Activated T-helper 1 cell treated with anti-CD3 and anti-CD28 coated beads, Interleukin-12 subunit alpha, Interleukin-12 subunit beta, Interleukin-2, Interleukin-4 antibody, amounts not matched to agents 30 ng/mL and 10 ng/mL and 1 ng/mL, durations not matched to agents 14 hours and 24 hours and 36 hours (primary cell): ENCODE measurements at regions not wholly inside any gene's neighbourhood (a gene's known extent, or its start where the extent isn't known, plus 50 kb on each side); places are given as distances from the start of the nearest gene placed in this dataset.

Source experiments
- DNase-seq: peaks from one replicate; pipeline ENCODE4 v3.0.0; 2021; ENCODE audit warnings: low spot score
- H3K27ac Mint-ChIP-seq: one replicate; pipeline ENCODE4 v1.8.0; 2021; ENCODE audit warnings: mild to moderate bottlenecking, mixed read lengths
- H3K27me3 Mint-ChIP-seq: one replicate; pipeline ENCODE4 v1.8.0; 2022; ENCODE audit warnings: mild to moderate bottlenecking, moderate library complexity, mixed read lengths; ENCODE audit not compliant: insufficient read depth
- H3K36me3 Mint-ChIP-seq: one replicate; pipeline ENCODE4 v1.8.0; 2021; ENCODE audit warnings: low read depth, mixed read lengths
- H3K4me1 Mint-ChIP-seq: one replicate; pipeline ENCODE4 v1.8.0; 2021; ENCODE audit warnings: low read depth, mixed read lengths
- H3K4me3 Mint-ChIP-seq: one replicate; pipeline ENCODE4 v1.8.0; 2021; ENCODE audit warnings: mild to moderate bottlenecking, moderate library complexity, mixed read lengths
- H3K9me3 Mint-ChIP-seq: one replicate; pipeline ENCODE4 v1.8.0; 2021; ENCODE audit warnings: mixed read lengths
- intact Hi-C: fragments of 100-400 bp; cut with micrococcal nuclease; formaldehyde crosslinking; loops from one replicate; pipeline ENCODE4 v1.15.1; 2024

DNA sequence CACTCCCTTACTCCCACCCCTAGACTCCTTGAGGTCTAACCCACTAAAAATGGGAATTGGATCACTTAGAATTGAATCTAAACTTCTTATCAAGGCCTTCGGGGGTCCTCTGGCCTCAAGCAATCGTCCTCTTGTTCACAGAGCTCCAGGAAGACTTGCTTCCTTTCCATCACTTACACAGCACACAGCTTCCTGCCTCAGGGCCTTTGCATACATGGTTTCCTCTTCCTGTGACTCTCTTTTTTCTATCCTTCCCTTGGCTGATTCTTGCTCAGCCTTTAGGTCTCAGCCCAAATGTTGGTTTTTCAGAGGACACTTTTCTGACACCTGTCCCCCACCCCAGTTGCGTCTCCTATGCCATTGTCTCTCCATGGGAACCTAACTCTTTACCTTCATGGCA, 50.0 kb upstream of the ALDH1B1 start:
- DNase-seq: no peak
- Mint-ChIP-seq H3K27ac (no peak overlapping the region), H3K9me3 (no peaks in the 10 kb centered on the region), H3K36me3 (no peaks in the 10 kb centered on the region), H3K4me3 (no peak overlapping the region), H3K27me3 (peaks cover 2% of the 10 kb centered on the region), H3K4me1 (peaks cover 6% of the 10 kb centered on the region)
- intact Hi-C loops: no loop called here

GRCh38 chr9:38342096-38342495, 50.4 kb upstream of the ALDH1B1 start:
- H3K27me3 Mint-ChIP-seq: peaks cover 3% of the 10 kb centered on the region
- H3K9me3 Mint-ChIP-seq: no peaks in the 10 kb centered on the region
- no peak overlapping the region for H3K27ac Mint-ChIP-seq
- H3K36me3 Mint-ChIP-seq: no peaks in the 10 kb centered on the region
- DNase-seq: no peak
- intact Hi-C loops: no loop called here
- peaks cover 6% of the 10 kb centered on the region for H3K4me1 Mint-ChIP-seq
- H3K4me3 Mint-ChIP-seq: no peak overlapping the region

GRCh38 chr9:38339496-38339895, 53.0 kb upstream of the ALDH1B1 start:
- peaks cover 6% of the 10 kb centered on the region for H3K4me1 Mint-ChIP-seq
- H3K27me3 Mint-ChIP-seq: peaks cover 4% of the 10 kb centered on the region
- H3K27ac Mint-ChIP-seq: no peak overlapping the region
- no peaks in the 10 kb centered on the region for H3K36me3 Mint-ChIP-seq
- no peak overlapping the region for H3K4me3 Mint-ChIP-seq
- H3K9me3 Mint-ChIP-seq: no peaks in the 10 kb centered on the region
- intact Hi-C loops: no loop called here
- no peak for DNase-seq

DNA sequence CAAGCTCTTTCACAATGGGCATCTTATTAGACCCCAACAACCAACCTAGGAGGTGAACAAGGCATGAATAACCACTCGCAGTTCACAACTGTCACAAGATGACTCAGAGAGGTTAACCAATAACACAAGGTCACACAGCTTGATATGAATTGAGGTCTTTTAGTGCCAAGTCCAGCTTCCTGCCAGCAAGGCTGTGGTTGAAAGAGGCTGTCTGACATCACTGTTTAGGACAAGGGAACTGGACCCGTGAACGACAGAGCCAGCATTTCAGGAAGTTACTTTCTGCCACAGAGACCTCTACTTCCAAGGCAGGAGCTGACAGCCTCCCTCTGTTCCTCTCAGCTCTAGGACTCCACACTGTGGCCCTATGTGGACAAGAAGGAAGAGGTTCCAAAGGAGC, 53.4 kb upstream of the ALDH1B1 start:
- intact Hi-C loops: no loop called here
- H3K9me3 Mint-ChIP-seq: no peaks in the 10 kb centered on the region
- DNase-seq: no peak
- peaks cover 4% of the 10 kb centered on the region for H3K27me3 Mint-ChIP-seq
- no peak overlapping the region for H3K4me3 Mint-ChIP-seq
- H3K36me3 Mint-ChIP-seq: no peaks in the 10 kb centered on the region
- peaks cover 6% of the 10 kb centered on the region for H3K4me1 Mint-ChIP-seq
- H3K27ac Mint-ChIP-seq: no peak overlapping the region

DNA sequence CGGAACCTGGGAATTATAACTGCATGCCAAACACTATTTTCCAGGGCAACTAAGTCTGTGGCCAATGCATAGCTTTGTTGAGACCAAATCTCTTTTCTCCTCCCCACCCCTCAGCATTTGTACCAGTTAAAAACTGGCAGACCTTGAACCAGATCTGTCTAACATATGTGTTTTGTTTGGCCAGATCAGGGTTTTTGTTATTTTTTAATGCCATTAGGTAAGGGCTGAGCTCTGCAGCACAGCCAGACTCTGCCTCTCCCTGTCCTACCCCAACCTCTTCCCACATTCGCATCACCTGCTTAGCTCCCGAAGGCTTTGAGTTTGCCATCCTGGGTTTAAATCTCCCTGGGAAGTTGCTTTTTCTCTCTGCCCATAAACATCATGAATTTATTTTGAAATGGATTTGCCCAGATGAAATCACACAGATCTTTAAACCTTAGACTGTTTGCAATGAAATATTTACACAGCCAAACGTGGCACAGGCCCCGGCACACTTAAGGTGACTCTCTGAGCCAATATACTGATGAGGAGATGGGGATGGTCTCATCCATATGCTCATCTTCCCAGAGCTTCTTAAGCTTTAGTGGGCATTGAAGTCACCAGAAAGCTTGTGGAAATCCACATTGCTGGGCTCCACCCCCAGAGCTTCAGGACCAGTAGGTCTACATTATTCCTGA, 54.0 kb upstream of the ALDH1B1 start:
- Mint-ChIP-seq H3K4me1 (peaks cover 6% of the 10 kb centered on the region), H3K9me3 (no peaks in the 10 kb centered on the region), H3K27me3 (peaks cover 4% of the 10 kb centered on the region), H3K4me3 (no peak overlapping the region), H3K27ac (no peak overlapping the region), H3K36me3 (no peaks in the 10 kb centered on the region)
- no peak for DNase-seq
- intact Hi-C loops: no loop called here

- H3K4me1 Mint-ChIP-seq: peaks cover 6% of the 10 kb centered on the region
- no peak for DNase-seq
- H3K27ac Mint-ChIP-seq: no peak overlapping the region
- H3K9me3 Mint-ChIP-seq: no peaks in the 10 kb centered on the region
- peaks cover 4% of the 10 kb centered on the region for H3K27me3 Mint-ChIP-seq
- no peak overlapping the region for H3K4me3 Mint-ChIP-seq
- intact Hi-C loops: no loop called here
- no peaks in the 10 kb centered on the region for H3K36me3 Mint-ChIP-seq
Observed at GRCh38 chr9:38337706-38338264, 54.7 kb upstream of the ALDH1B1 start.

DNA sequence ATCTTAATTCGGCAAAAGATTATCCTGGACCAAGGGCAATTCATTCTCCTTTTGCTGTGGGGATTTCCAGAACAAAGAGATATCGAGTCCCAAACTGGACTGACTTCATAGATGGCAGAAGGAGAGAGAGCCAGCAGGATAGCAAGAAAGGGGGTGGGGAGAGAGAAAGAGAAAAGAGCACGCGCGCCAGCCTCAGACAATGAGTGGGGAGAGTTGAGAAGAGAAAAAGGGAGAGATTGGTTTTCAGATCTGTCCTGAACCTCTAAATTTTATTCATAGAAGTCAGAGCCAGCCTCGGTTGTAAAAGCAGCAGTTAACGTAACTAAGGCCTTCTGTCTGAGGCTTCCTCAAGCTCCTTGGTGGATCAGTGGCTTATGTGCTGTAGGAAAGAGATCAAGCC, 55.3 kb upstream of the ALDH1B1 start:
- no peak overlapping the region for H3K4me3 Mint-ChIP-seq
- peaks cover 4% of the 10 kb centered on the region for H3K27me3 Mint-ChIP-seq
- no peak for DNase-seq
- intact Hi-C loops: no loop called here
- H3K9me3 Mint-ChIP-seq: no peaks in the 10 kb centered on the region
- peaks cover 6% of the 10 kb centered on the region for H3K4me1 Mint-ChIP-seq
- H3K36me3 Mint-ChIP-seq: no peaks in the 10 kb centered on the region
- no peak overlapping the region for H3K27ac Mint-ChIP-seq

- H3K27ac Mint-ChIP-seq: no peak overlapping the region
- H3K4me1 Mint-ChIP-seq: peaks cover 6% of the 10 kb centered on the region
- peaks cover 4% of the 10 kb centered on the region for H3K27me3 Mint-ChIP-seq
- no peak for DNase-seq
- no peak overlapping the region for H3K4me3 Mint-ChIP-seq
- no peaks in the 10 kb centered on the region for H3K9me3 Mint-ChIP-seq
- intact Hi-C loops: no loop called here
- H3K36me3 Mint-ChIP-seq: no peaks in the 10 kb centered on the region
Observed at GRCh38 chr9:38336341-38336740, 56.2 kb upstream of the ALDH1B1 start.

- H3K36me3 Mint-ChIP-seq: no peaks in the 10 kb centered on the region
- DNase-seq: no peak
- peaks cover 6% of the 10 kb centered on the region for H3K4me1 Mint-ChIP-seq
- H3K4me3 Mint-ChIP-seq: no peak overlapping the region
- H3K27ac Mint-ChIP-seq: no peak overlapping the region
- intact Hi-C loops: no loop called here
- no peaks in the 10 kb centered on the region for H3K9me3 Mint-ChIP-seq
- H3K27me3 Mint-ChIP-seq: peaks cover 4% of the 10 kb centered on the region
Observed at GRCh38 chr9:38335686-38336085, 56.8 kb upstream of the ALDH1B1 start.

- intact Hi-C loops: no loop called here
- H3K27ac Mint-ChIP-seq: no peak overlapping the region
- H3K4me3 Mint-ChIP-seq: no peak overlapping the region
- DNase-seq: no peak
- peaks cover 6% of the 10 kb centered on the region for H3K4me1 Mint-ChIP-seq
- H3K36me3 Mint-ChIP-seq: no peaks in the 10 kb centered on the region
- H3K27me3 Mint-ChIP-seq: peaks cover 2% of the 10 kb centered on the region
- no peaks in the 10 kb centered on the region for H3K9me3 Mint-ChIP-seq
Observed at GRCh38 chr9:38334234-38334633, 58.3 kb upstream of the ALDH1B1 start.

- no peak for DNase-seq
- no peaks in the 10 kb centered on the region for H3K36me3 Mint-ChIP-seq
Observed at GRCh38 chr9:38333047-38333446, 59.5 kb upstream of the ALDH1B1 start.

GRCh38 chr9:38332625-38333024, 59.9 kb upstream of the ALDH1B1 start:
- no peak overlapping the region for H3K27ac Mint-ChIP-seq
- no peak for DNase-seq
- no peaks in the 10 kb centered on the region for H3K4me1 Mint-ChIP-seq
- H3K9me3 Mint-ChIP-seq: no peaks in the 10 kb centered on the region
- peaks cover 2% of the 10 kb centered on the region for H3K27me3 Mint-ChIP-seq
- no peaks in the 10 kb centered on the region for H3K36me3 Mint-ChIP-seq
- no peak overlapping the region for H3K4me3 Mint-ChIP-seq
- intact Hi-C loops: no loop called here

More at GRCh38 chr9:38333047-38333446, 59.5 kb upstream of the ALDH1B1 start:
- H3K4me3 Mint-ChIP-seq: no peak overlapping the region
- no peaks in the 10 kb centered on the region for H3K4me1 Mint-ChIP-seq
- H3K27me3 Mint-ChIP-seq: peaks cover 2% of the 10 kb centered on the region
- H3K9me3 Mint-ChIP-seq: no peaks in the 10 kb centered on the region
- H3K27ac Mint-ChIP-seq: no peak overlapping the region
- intact Hi-C loops: no loop called here

GRCh38 chr9:38331141-38331540, 61.4 kb upstream of the ALDH1B1 start:
- H3K36me3 Mint-ChIP-seq: no peaks in the 10 kb centered on the region

GRCh38 chr9:38329968-38330367, 62.5 kb upstream of the ALDH1B1 start:
- no peak overlapping the region for H3K4me3 Mint-ChIP-seq
- no peaks in the 10 kb centered on the region for H3K4me1 Mint-ChIP-seq
- intact Hi-C loops: no loop called here
- no peak overlapping the region for H3K27ac Mint-ChIP-seq
- peaks cover 5% of the 10 kb centered on the region for H3K27me3 Mint-ChIP-seq
- H3K9me3 Mint-ChIP-seq: no peaks in the 10 kb centered on the region
- H3K36me3 Mint-ChIP-seq: no peaks in the 10 kb centered on the region
- DNase-seq: no peak

More at GRCh38 chr9:38331141-38331540, 61.4 kb upstream of the ALDH1B1 start:
- H3K4me1 Mint-ChIP-seq: no peaks in the 10 kb centered on the region
- DNase-seq: no peak
- no peak overlapping the region for H3K4me3 Mint-ChIP-seq
- intact Hi-C loops: no loop called here
- H3K27ac Mint-ChIP-seq: no peak overlapping the region
- H3K9me3 Mint-ChIP-seq: no peaks in the 10 kb centered on the region
- peaks cover 5% of the 10 kb centered on the region for H3K27me3 Mint-ChIP-seq
